ENCODE measurements at regions not wholly inside any gene's neighbourhood (a gene's known extent, or its start where the extent isn't known, plus 50 kb on each side); places are given as distances from the start of the nearest gene placed in this dataset.

- Histone ChIP-seq H3K27ac (no peak overlapping the region), H3K9me3 (no peaks in the 10 kb centered on the region), H3K27me3 (replicated peaks; ENCODE audit: insufficient read depth) (no peaks in the 10 kb centered on the region), H3K36me3 (no peaks in the 10 kb centered on the region), H3K4me3 (no peak overlapping the region), H3K4me1 (replicated peaks) (no peaks in the 10 kb centered on the region)
- no peak for DNase-seq (ENCODE audit: low spot score)
- intact Hi-C loops (cut with DNase I), result no loop called here
- TF ChIP-seq POLR2A (IDR thresholded peaks at IDR 0.05), result no peak
- TF ChIP-seq POLR2AphosphoS5 (IDR thresholded peaks at IDR 0.05), result no peak
- TF ChIP-seq CTCF (IDR thresholded peaks at IDR 0.05), result no peak
- WGBS, result 47% methylated on average over 3 of the region's 3 CpGs
Measured at GRCh38 chr1:201605385-201606010, 66.6 kb downstream of the NAV1 start.

GRCh38 chr1:201606096-201606495, 67.2 kb downstream of the NAV1 start:
- no peaks in the 10 kb centered on the region for H3K36me3 ChIP-seq
- DNase-seq (ENCODE audit: low spot score), result no peak
- no peak overlapping the region for H3K4me3 ChIP-seq
- intact Hi-C loops (cut with DNase I), result no loop called here
- no peak overlapping the region for H3K27ac ChIP-seq
- no peaks in the 10 kb centered on the region for H3K9me3 ChIP-seq
- 94% methylated on average over 3 of the region's 3 CpGs for WGBS
- TF ChIP-seq POLR2AphosphoS5 (IDR thresholded peaks at IDR 0.05) (no peak), POLR2A (IDR thresholded peaks at IDR 0.05) (no peak), CTCF (IDR thresholded peaks at IDR 0.05) (no peak)
- no peaks in the 10 kb centered on the region for H3K4me1 ChIP-seq (replicated peaks)
- H3K27me3 ChIP-seq (replicated peaks; ENCODE audit: insufficient read depth), result no peaks in the 10 kb centered on the region

GRCh38 chr1:201606623-201607022, 67.7 kb downstream of the NAV1 start:
- Histone ChIP-seq H3K9me3 (no peaks in the 10 kb centered on the region), H3K4me3 (no peak overlapping the region), H3K4me1 (replicated peaks) (no peaks in the 10 kb centered on the region), H3K27ac (no peak overlapping the region), H3K36me3 (no peaks in the 10 kb centered on the region), H3K27me3 (replicated peaks; ENCODE audit: insufficient read depth) (no peaks in the 10 kb centered on the region)
- 80% methylated on average over 1 of the region's 1 CpG for WGBS
- DNase-seq (ENCODE audit: low spot score), result no peak
- intact Hi-C loops (cut with DNase I), result no loop called here
- TF ChIP-seq POLR2AphosphoS5 (IDR thresholded peaks at IDR 0.05), result no peak
- TF ChIP-seq POLR2A (IDR thresholded peaks at IDR 0.05), result no peak
- TF ChIP-seq CTCF (IDR thresholded peaks at IDR 0.05), result no peak

GRCh38 chr1:201608635-201609395, 69.9 kb downstream of the NAV1 start:
- WGBS, result 61% methylated on average over 10 of the region's 11 CpGs
- H3K4me3 ChIP-seq, result no peak overlapping the region
- H3K27me3 ChIP-seq (replicated peaks; ENCODE audit: insufficient read depth), result no peaks in the 10 kb centered on the region
- H3K36me3 ChIP-seq, result no peaks in the 10 kb centered on the region
- DNase-seq (ENCODE audit: low spot score), result no peak
- no peaks in the 10 kb centered on the region for H3K4me1 ChIP-seq (replicated peaks)
- TF ChIP-seq CTCF (IDR thresholded peaks at IDR 0.05), result no peak
- TF ChIP-seq POLR2A (IDR thresholded peaks at IDR 0.05), result no peak
- no peak for TF ChIP-seq POLR2AphosphoS5 (IDR thresholded peaks at IDR 0.05)
- H3K9me3 ChIP-seq, result no peaks in the 10 kb centered on the region
- intact Hi-C loops (cut with DNase I), result no loop called here
- no peak overlapping the region for H3K27ac ChIP-seq
